CD4-positive, alpha-beta memory T cell (primary cell): ENCODE measurements at regions not wholly inside any gene's neighbourhood (a gene's known extent, or its start where the extent isn't known, plus 50 kb on each side); places are given as distances from the start of the nearest gene placed in this dataset.

Experiments used
- CTCF ChIA-PET: fragments of 350-600 bp; sonication (Branson Sonifier 250); formaldehyde crosslinking; loops from one replicate; lab custom pipeline; 2021; ENCODE audit warnings: inconsistent platforms; ENCODE audit not compliant: partially characterized antibody; lab: Charles Lee
- POLR2A ChIA-PET: fragments of 350-600 bp; sonication (Branson Sonifier 250); formaldehyde crosslinking; loops from one replicate; lab custom pipeline; 2021; ENCODE audit not compliant: partially characterized antibody; lab: Charles Lee
- DNase-seq, 5 donors: peaks; one replicate each; pipeline versions ENCODE4 v3.0.0 to v3.0.0-alpha.2; 2020 to 2022; ENCODE audit warnings: mixed read lengths in 1 of 5
- H3K27ac ChIP-seq: one replicate; pipeline ENCODE4 v1.7.0; 2013; ENCODE audit warnings: low read depth, low read length
- H3K27me3 ChIP-seq: 2 replicates; pipeline ENCODE4 v1.7.0; 2013; ENCODE audit warnings: mild to moderate bottlenecking, low read length, moderate library complexity; ENCODE audit not compliant: insufficient read depth
- H3K36me3 ChIP-seq: 2 replicates; pipeline ENCODE4 v1.7.0; 2013; ENCODE audit warnings: mild to moderate bottlenecking, low read length, moderate library complexity; ENCODE audit not compliant: insufficient read depth
- H3K4me1 ChIP-seq: 2 replicates; pipeline ENCODE4 v1.7.0; 2013; ENCODE audit warnings: mild to moderate bottlenecking, low read length, moderate library complexity; ENCODE audit not compliant: insufficient read depth
- H3K4me3 ChIP-seq, 2 donors: one replicate each; pipeline ENCODE4 v1.7.0; 2013; ENCODE audit warnings: low read length in 2 of 2, mild to moderate bottlenecking in 1 of 2
- H3K9me3 ChIP-seq, 2 donors: one replicate each; pipeline ENCODE4 v1.7.0; 2013; ENCODE audit warnings: low read length in 2 of 2, control low read depth in 1 of 2; ENCODE audit not compliant: control insufficient read depth in 1 of 2
- H3K27ac Mint-ChIP-seq, 7 donors: one replicate each; pipeline ENCODE4 v1.8.0; 2020 to 2021; ENCODE audit warnings: mixed read lengths in 7 of 7, mild to moderate bottlenecking in 6 of 7, inconsistent platforms in 3 of 7, moderate library complexity in 3 of 7
- H3K27me3 Mint-ChIP-seq, 2 donors: one replicate each; pipeline ENCODE4 v1.8.0; 2020 to 2021; ENCODE audit warnings: mixed read lengths in 2 of 2
- H3K36me3 Mint-ChIP-seq, 2 donors: one replicate each; pipeline ENCODE4 v1.8.0; 2020 to 2021; ENCODE audit warnings: mixed read lengths in 2 of 2, inconsistent platforms in 1 of 2, mild to moderate bottlenecking in 1 of 2
- H3K4me1 Mint-ChIP-seq, 4 donors: one replicate each; pipeline ENCODE4 v1.8.0; 2020 to 2021; ENCODE audit warnings: mixed read lengths in 4 of 4, mild to moderate bottlenecking in 1 of 4
- H3K4me3 Mint-ChIP-seq, 8 donors: one replicate each; pipeline ENCODE4 v1.8.0; 2020 to 2021; ENCODE audit warnings: mixed read lengths in 8 of 8, mild to moderate bottlenecking in 7 of 8, moderate library complexity in 6 of 8, inconsistent platforms in 3 of 8
- H3K9me3 Mint-ChIP-seq, 8 donors: one replicate each; pipeline ENCODE4 v1.8.0; 2020 to 2021; ENCODE audit warnings: mixed read lengths in 8 of 8, mild to moderate bottlenecking in 5 of 8, inconsistent platforms in 3 of 8, moderate library complexity in 1 of 8
- intact Hi-C: fragments of 100-400 bp; cut with micrococcal nuclease; formaldehyde crosslinking; loops from one replicate; pipeline ENCODE4 v1.15.1; 2023

DNA sequence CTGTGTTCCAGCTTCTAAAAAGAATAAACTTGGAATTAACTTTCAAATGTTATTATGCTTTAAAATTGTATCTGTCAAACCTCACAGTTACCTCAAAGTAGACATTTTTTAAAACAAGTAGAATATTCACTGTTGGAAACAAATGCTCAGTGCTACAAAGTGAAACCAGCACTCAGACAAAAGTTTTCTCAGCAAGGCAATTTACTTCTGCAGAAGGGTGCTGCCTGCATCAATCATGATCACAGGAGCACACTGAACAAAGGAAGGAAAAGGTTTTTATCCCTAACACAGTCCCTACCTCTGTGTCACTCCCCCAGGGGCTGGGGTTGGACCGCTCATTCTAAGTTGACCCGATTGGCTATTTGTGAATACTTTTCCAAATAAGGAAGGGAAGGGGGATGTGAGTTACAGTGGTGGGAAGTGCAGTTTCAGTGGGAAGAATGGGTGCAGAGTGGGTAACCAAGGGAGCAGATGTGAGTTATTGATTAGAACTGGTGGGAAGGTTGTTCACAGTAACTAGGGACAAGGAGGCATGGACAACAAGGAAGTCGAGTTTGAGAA, 63.0 kb upstream of the CDK20 start:
- intact Hi-C loops, result no loop called here
- peaks cover 0 to 47% (median 27%) of the 10 kb centered on the region in 8 donors for H3K9me3 Mint-ChIP-seq
- no peak overlapping the region for H3K4me3 Mint-ChIP-seq
- H3K9me3 ChIP-seq, result peaks cover 0 to 12% of the 10 kb centered on the region in 2 donors
- H3K36me3 Mint-ChIP-seq, result peaks cover 0 to 1% of the 10 kb centered on the region in 2 donors
- no peaks in the 10 kb centered on the region for H3K36me3 ChIP-seq
- H3K4me1 ChIP-seq, result no peaks in the 10 kb centered on the region
- no peak overlapping the region for H3K27ac Mint-ChIP-seq
- peaks cover 6 to 7% of the 10 kb centered on the region in 2 donors for H3K27me3 Mint-ChIP-seq
- no peak overlapping the region for H3K27ac ChIP-seq
- H3K4me1 Mint-ChIP-seq, result no peaks in the 10 kb centered on the region
- H3K27me3 ChIP-seq, result no peaks in the 10 kb centered on the region
- DNase-seq, result no peak
- ChIA-PET CTCF (no interaction called here), POLR2A (no interaction called here)
- H3K4me3 ChIP-seq, result no peak overlapping the region

DNA sequence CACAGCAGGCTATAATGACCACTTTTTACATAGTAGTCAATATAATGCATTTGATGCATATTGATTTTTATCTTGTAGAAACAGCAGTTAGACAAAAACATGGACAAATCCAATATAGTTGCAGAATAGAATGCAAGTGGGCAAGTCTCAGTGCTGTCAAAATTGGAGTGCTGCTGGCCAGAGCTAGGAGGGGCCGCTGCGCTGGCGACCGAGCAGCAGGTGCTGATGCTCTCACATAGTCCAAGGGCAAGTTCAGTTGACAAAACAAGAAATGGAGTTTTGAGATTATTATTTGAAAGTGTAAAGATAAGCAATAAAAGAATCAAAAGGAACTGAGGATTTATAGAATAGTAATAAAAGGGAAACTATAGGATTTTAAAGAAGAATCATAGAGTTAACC, 60.6 kb upstream of the CDK20 start:
- ChIA-PET POLR2A (no interaction called here), CTCF (no interaction called here)
- DNase-seq, result no peak
- Mint-ChIP-seq H3K27ac (no peak overlapping the region), H3K36me3 (peaks cover 0 to 1% of the 10 kb centered on the region in 2 donors), H3K4me1 (peaks cover 0 to 1% (median 0%) of the 10 kb centered on the region in 4 donors), H3K9me3 (peaks cover 0 to 42% (median 25%) of the 10 kb centered on the region in 8 donors), H3K27me3 (peaks cover 5 to 9% of the 10 kb centered on the region in 2 donors), H3K4me3 (no peak overlapping the region)
- H3K4me1 ChIP-seq, result no peaks in the 10 kb centered on the region
- H3K9me3 ChIP-seq, result peaks cover 0 to 12% of the 10 kb centered on the region in 2 donors
- no peaks in the 10 kb centered on the region for H3K36me3 ChIP-seq
- H3K27ac ChIP-seq, result no peak overlapping the region
- no peaks in the 10 kb centered on the region for H3K27me3 ChIP-seq
- intact Hi-C loops, result no loop called here
- H3K4me3 ChIP-seq, result no peak overlapping the region

DNA sequence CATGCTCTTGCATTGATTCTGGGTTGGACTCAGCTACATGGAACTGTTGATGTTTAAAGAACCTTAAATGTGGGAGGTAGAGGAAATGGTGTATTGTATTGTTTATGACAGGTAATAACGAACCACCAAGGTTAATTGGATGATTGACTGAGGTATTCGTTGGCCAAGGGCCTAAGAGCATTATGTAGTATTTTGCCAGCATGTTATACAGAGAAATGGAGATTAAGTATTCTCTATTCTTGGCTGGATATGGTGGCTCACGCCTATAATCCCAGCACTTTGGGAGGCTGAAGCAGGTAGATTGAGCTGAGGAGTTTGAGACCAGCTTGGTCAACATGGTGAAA, 59.0 kb upstream of the CDK20 start:
- no peak overlapping the region for H3K27ac ChIP-seq
- H3K27me3 Mint-ChIP-seq, result peaks cover 5 to 13% of the 10 kb centered on the region in 2 donors
- no peak overlapping the region for H3K27ac Mint-ChIP-seq
- H3K4me1 Mint-ChIP-seq, result peaks cover 0 to 1% (median 0%) of the 10 kb centered on the region in 4 donors
- no peak for DNase-seq
- H3K4me3 Mint-ChIP-seq, result no peak overlapping the region
- H3K4me3 ChIP-seq, result no peak overlapping the region
- no peaks in the 10 kb centered on the region for H3K36me3 ChIP-seq
- peaks cover 0 to 1% of the 10 kb centered on the region in 2 donors for H3K36me3 Mint-ChIP-seq
- intact Hi-C loops, result no loop called here
- H3K4me1 ChIP-seq, result no peaks in the 10 kb centered on the region
- peaks cover 0 to 28% (median 22%) of the 10 kb centered on the region in 8 donors for H3K9me3 Mint-ChIP-seq
- ChIA-PET CTCF (no interaction called here), POLR2A (no interaction called here)
- H3K9me3 ChIP-seq, result peaks cover 0 to 12% of the 10 kb centered on the region in 2 donors
- no peaks in the 10 kb centered on the region for H3K27me3 ChIP-seq

DNA sequence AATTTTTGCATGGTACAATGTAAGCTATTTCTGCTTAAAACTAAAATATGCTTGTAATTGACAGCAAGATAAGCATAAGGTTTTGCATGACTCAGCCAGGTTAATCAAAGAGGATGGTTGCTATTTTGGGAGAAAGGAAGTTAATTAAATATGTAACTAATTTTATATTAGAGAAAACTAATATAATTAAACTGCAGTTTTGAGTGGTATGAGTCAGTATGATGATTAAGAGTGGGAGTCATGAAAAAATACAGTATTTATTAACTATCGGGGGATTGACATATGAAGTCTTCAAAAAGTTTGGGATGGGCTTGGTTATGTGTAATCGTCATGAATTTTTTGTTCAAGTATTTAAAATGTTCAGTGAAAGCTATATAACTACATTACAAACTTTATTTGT, 54.0 kb upstream of the CDK20 start:
- intact Hi-C loops, result no loop called here
- peaks cover 5 to 13% of the 10 kb centered on the region in 2 donors for H3K27me3 Mint-ChIP-seq
- no peak overlapping the region for H3K4me3 ChIP-seq
- no peaks in the 10 kb centered on the region for H3K9me3 ChIP-seq
- H3K4me1 ChIP-seq, result no peaks in the 10 kb centered on the region
- POLR2A ChIA-PET, result no interaction called here
- CTCF ChIA-PET, result interaction anchor here (0.7 kb wide), 1 partner anchor 413 kb away, joined by 3 read pairs; no protein-coding TSS in a partner anchor
- no peaks in the 10 kb centered on the region for H3K27me3 ChIP-seq
- no peaks in the 10 kb centered on the region for H3K36me3 Mint-ChIP-seq
- no peak overlapping the region for H3K27ac ChIP-seq
- H3K4me3 Mint-ChIP-seq, result no peak overlapping the region
- no peaks in the 10 kb centered on the region for H3K36me3 ChIP-seq
- H3K4me1 Mint-ChIP-seq, result peaks cover 0 to 1% (median 0%) of the 10 kb centered on the region in 4 donors
- DNase-seq, result no peak
- no peaks in the 10 kb centered on the region for H3K9me3 Mint-ChIP-seq
- no peak overlapping the region for H3K27ac Mint-ChIP-seq

DNA sequence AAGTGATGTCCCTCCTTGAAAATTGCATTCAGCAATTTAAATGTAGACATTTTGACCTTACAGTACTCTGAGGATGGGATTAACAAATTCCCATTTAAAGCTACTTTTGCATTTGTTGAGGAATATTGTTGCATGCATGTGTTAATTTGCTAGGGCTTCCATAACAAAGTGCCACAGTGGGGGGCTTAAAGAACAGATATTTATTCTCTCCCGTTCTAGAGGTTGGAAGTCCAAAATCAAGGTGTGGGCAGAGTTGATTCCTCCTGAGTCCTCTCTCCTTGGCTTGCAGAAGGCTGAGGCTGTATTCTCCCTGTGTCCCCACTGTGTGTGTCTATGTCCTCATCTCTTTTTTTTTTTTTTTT, 51.8 kb upstream of the CDK20 start:
- H3K4me3 Mint-ChIP-seq, result no peak overlapping the region
- H3K27me3 Mint-ChIP-seq, result peaks cover 0 to 3% of the 10 kb centered on the region in 2 donors
- H3K27ac Mint-ChIP-seq, result no peak overlapping the region
- Histone ChIP-seq H3K4me3 (no peak overlapping the region), H3K27ac (no peak overlapping the region), H3K36me3 (no peaks in the 10 kb centered on the region), H3K4me1 (no peaks in the 10 kb centered on the region), H3K9me3 (no peaks in the 10 kb centered on the region), H3K27me3 (no peaks in the 10 kb centered on the region)
- H3K9me3 Mint-ChIP-seq, result no peaks in the 10 kb centered on the region
- no peak for DNase-seq
- peaks cover 0 to 1% (median 0%) of the 10 kb centered on the region in 4 donors for H3K4me1 Mint-ChIP-seq
- intact Hi-C loops, result no loop called here
- POLR2A ChIA-PET, result no interaction called here
- no peaks in the 10 kb centered on the region for H3K36me3 Mint-ChIP-seq
- CTCF ChIA-PET, result no interaction called here

DNA sequence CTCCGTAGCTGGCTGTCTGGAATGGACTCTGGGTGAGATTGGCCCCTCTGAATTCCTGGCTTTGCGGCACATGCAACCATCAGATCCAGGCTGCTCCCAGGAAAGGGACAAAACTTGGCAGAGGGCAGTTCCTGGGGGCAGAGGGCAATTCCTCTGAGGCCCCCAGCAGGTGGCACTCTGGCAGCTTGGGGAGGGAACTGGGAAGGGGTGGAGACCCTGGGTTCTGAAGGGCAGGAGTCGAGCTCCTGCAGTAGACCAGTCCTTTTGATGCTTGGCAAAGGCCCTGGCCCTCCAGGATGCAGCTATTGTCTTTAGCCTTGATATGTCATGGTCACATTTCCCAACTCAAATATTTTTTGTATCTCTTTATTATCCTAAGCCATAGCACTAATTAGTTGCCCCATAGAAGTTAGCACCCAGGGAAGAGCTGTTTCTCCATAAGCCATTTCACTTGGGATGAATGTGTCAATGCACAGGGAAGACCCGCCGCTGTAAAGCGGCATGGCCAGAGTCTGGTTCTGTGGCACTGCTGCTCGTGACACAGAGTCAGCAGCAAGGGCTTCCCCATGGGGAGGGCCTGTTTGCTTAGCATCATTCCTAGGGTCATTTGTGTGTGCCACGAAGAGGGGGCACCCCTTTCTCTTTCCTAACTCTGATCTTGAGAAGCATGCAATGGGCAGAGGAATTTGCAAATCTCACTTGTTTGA, 51.2 kb upstream of the CDK20 start:
- H3K9me3 Mint-ChIP-seq, result no peaks in the 10 kb centered on the region
- CTCF ChIA-PET, result no interaction called here

DNA sequence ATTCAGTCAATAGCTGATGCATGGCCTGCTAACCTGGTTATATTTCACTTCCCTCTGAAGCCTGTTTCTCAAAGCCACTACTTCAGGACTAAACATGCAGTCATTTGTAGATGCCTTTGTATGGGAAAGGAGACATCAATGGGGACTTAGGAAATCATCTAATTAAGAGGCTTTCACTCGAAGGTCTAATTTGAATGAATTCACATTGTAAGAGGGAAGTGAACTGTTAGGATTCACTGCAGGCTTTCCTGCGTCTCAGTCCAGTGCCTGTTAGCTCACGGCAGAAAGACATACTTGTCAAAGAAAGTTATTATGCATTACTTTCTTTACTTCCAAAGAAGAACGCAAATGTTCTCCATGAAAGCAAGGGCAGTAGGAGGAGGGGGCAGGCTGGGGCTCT, 50.6 kb upstream of the CDK20 start:
- no peaks in the 10 kb centered on the region for H3K36me3 Mint-ChIP-seq
- no peak for DNase-seq
- no peak overlapping the region for H3K4me3 Mint-ChIP-seq
- H3K27me3 ChIP-seq, result no peaks in the 10 kb centered on the region
- no peak overlapping the region for H3K4me3 ChIP-seq
- H3K27me3 Mint-ChIP-seq, result peaks cover 0 to 3% of the 10 kb centered on the region in 2 donors
- no peaks in the 10 kb centered on the region for H3K9me3 ChIP-seq
- H3K9me3 Mint-ChIP-seq, result no peaks in the 10 kb centered on the region
- H3K4me1 Mint-ChIP-seq, result no peaks in the 10 kb centered on the region
- no peak overlapping the region for H3K27ac ChIP-seq
- ChIA-PET POLR2A (no interaction called here), CTCF (no interaction called here)
- no peaks in the 10 kb centered on the region for H3K4me1 ChIP-seq
- intact Hi-C loops, result no loop called here
- H3K27ac Mint-ChIP-seq, result no peak overlapping the region
- no peaks in the 10 kb centered on the region for H3K36me3 ChIP-seq

More for the DNA sequence above, 51.2 kb upstream of the CDK20 start:
- peaks cover 0 to 1% (median 0%) of the 10 kb centered on the region in 4 donors for H3K4me1 Mint-ChIP-seq
- Histone ChIP-seq H3K27ac (no peak overlapping the region), H3K36me3 (no peaks in the 10 kb centered on the region), H3K27me3 (no peaks in the 10 kb centered on the region), H3K4me1 (no peaks in the 10 kb centered on the region), H3K9me3 (no peaks in the 10 kb centered on the region), H3K4me3 (no peak overlapping the region)
- POLR2A ChIA-PET, result no interaction called here
- peaks cover 0 to 3% of the 10 kb centered on the region in 2 donors for H3K27me3 Mint-ChIP-seq
- no peak overlapping the region for H3K27ac Mint-ChIP-seq
- intact Hi-C loops, result no loop called here
- H3K4me3 Mint-ChIP-seq, result no peak overlapping the region
- DNase-seq, result no peak
- H3K36me3 Mint-ChIP-seq, result no peaks in the 10 kb centered on the region
